ENCODE measurements at regions not wholly inside any gene's neighbourhood (a gene's known extent, or its start where the extent isn't known, plus 50 kb on each side); places are given as distances from the start of the nearest gene placed in this dataset.

GRCh38 chr6:81694855-81695254 is 57.6 kb downstream of the TENT5A start:
- DNase-seq (no peak), ATAC-seq (ENCODE audit: low read depth) (no peak)
- POLR2A ChIA-PET = no interaction called here
- Mint-ChIP-seq H3K36me3 (no peaks in the 10 kb centered on the region), H3K27me3 (no peaks in the 10 kb centered on the region), H3K4me3 (no peak overlapping the region), H3K9me3 (no peaks in the 10 kb centered on the region), H3K4me1 (no peaks in the 10 kb centered on the region), H3K27ac (no peak overlapping the region)

DNA sequence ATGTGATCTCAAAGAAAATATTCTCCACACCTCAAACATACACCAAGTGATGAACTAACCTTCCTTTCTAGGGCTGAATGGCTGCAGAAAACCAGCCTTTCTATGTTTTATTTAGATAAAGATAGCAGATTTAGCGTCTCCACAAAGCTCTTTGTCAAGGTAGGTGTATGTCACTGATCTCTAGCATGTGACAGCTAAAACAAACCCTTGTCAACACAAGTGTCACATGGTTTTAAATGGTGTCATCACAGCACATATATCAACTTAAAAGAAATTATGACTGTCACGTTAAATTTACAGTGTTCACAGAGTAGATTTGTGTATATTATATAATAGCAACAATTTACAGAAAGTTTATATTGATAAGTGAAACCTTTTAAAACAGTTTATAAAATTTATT is 58.3 kb downstream of the TENT5A start:
- Mint-ChIP-seq H3K36me3 (no peaks in the 10 kb centered on the region), H3K9me3 (no peaks in the 10 kb centered on the region), H3K4me3 (no peak overlapping the region), H3K27ac (no peak overlapping the region), H3K4me1 (no peaks in the 10 kb centered on the region), H3K27me3 (no peaks in the 10 kb centered on the region)
- POLR2A ChIA-PET = no interaction called here
- ATAC-seq (ENCODE audit: low read depth) (no peak), DNase-seq (no peak)

- H3K4me3 Mint-ChIP-seq = no peak overlapping the region
- no peaks in the 10 kb centered on the region for H3K9me3 Mint-ChIP-seq
- no peak overlapping the region for H3K27ac Mint-ChIP-seq
- no peaks in the 10 kb centered on the region for H3K36me3 Mint-ChIP-seq
- no peaks in the 10 kb centered on the region for H3K27me3 Mint-ChIP-seq
- no peaks in the 10 kb centered on the region for H3K4me1 Mint-ChIP-seq
- DNase-seq = no peak
- POLR2A ChIA-PET = no interaction called here
- ATAC-seq (ENCODE audit: low read depth) = no peak
Measured at GRCh38 chr6:81693266-81693665, 59.2 kb downstream of the TENT5A start.

- ATAC-seq (ENCODE audit: low read depth) (no peak), DNase-seq (no peak)
- POLR2A ChIA-PET = no interaction called here
- H3K9me3 Mint-ChIP-seq = no peaks in the 10 kb centered on the region
- no peak overlapping the region for H3K27ac Mint-ChIP-seq
- H3K4me3 Mint-ChIP-seq = no peak overlapping the region
- no peaks in the 10 kb centered on the region for H3K27me3 Mint-ChIP-seq
- H3K4me1 Mint-ChIP-seq = no peaks in the 10 kb centered on the region
- no peaks in the 10 kb centered on the region for H3K36me3 Mint-ChIP-seq
Measured at GRCh38 chr6:81690073-81690472, 62.4 kb downstream of the TENT5A start.

- no peak for ATAC-seq (ENCODE audit: low read depth)
- Mint-ChIP-seq H3K36me3 (no peaks in the 10 kb centered on the region), H3K27ac (no peak overlapping the region), H3K27me3 (no peaks in the 10 kb centered on the region), H3K4me1 (no peaks in the 10 kb centered on the region), H3K9me3 (no peaks in the 10 kb centered on the region), H3K4me3 (no peak overlapping the region)
- POLR2A ChIA-PET = no interaction called here
- DNase-seq = no peak
Measured at GRCh38 chr6:81689580-81689979, 62.9 kb downstream of the TENT5A start.

- Mint-ChIP-seq H3K9me3 (no peaks in the 10 kb centered on the region), H3K4me1 (no peaks in the 10 kb centered on the region), H3K27me3 (no peaks in the 10 kb centered on the region), H3K27ac (no peak overlapping the region), H3K36me3 (no peaks in the 10 kb centered on the region), H3K4me3 (no peak overlapping the region)
- DNase-seq = no peak
- POLR2A ChIA-PET = no interaction called here
- ATAC-seq (ENCODE audit: low read depth) = no peak
Measured at GRCh38 chr6:81683912-81684311, 68.6 kb downstream of the TENT5A start.

GRCh38 chr6:81682858-81683620 is 69.4 kb downstream of the TENT5A start:
- no peaks in the 10 kb centered on the region for H3K4me1 Mint-ChIP-seq
- no peak overlapping the region for H3K27ac Mint-ChIP-seq
- no peak overlapping the region for H3K4me3 Mint-ChIP-seq
- no peaks in the 10 kb centered on the region for H3K36me3 Mint-ChIP-seq
- DNase-seq (no peak), ATAC-seq (ENCODE audit: low read depth) (no peak)
- POLR2A ChIA-PET = no interaction called here
- no peaks in the 10 kb centered on the region for H3K9me3 Mint-ChIP-seq
- no peaks in the 10 kb centered on the region for H3K27me3 Mint-ChIP-seq

GRCh38 chr6:81682235-81682795 is 70.2 kb downstream of the TENT5A start:
- no peak for ATAC-seq (ENCODE audit: low read depth)
- POLR2A ChIA-PET = no interaction called here
- Mint-ChIP-seq H3K4me3 (no peak overlapping the region), H3K27me3 (no peaks in the 10 kb centered on the region), H3K4me1 (no peaks in the 10 kb centered on the region), H3K36me3 (no peaks in the 10 kb centered on the region), H3K27ac (no peak overlapping the region), H3K9me3 (peaks cover under 1% of the 10 kb centered on the region)
- no peak for DNase-seq

DNA sequence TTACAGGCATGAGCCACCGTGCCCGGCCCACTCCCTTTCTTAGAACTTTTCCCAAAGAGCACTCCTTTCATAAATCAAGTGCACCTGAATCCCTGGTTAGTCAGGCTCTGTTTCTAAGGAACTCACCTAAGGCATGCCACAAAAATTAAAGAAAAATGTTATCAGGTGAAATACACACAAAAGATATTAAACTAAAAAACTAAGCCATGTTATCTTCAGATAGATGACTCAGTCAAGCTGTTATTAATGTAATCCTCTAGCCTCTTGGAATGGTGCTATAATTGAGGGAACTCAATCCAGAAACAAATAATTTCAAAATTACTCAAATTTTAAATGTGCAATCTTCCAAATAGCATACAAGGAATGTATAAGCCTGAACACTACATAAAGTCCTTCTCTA is 83.0 kb downstream of the TENT5A start:
- no peak for DNase-seq
- Mint-ChIP-seq H3K4me3 (no peak overlapping the region), H3K27me3 (no peaks in the 10 kb centered on the region), H3K27ac (no peak overlapping the region), H3K9me3 (peaks cover 4% of the 10 kb centered on the region), H3K36me3 (no peaks in the 10 kb centered on the region), H3K4me1 (no peaks in the 10 kb centered on the region)
- POLR2A ChIA-PET = no interaction called here
- no peak for ATAC-seq (ENCODE audit: low read depth)

DNA sequence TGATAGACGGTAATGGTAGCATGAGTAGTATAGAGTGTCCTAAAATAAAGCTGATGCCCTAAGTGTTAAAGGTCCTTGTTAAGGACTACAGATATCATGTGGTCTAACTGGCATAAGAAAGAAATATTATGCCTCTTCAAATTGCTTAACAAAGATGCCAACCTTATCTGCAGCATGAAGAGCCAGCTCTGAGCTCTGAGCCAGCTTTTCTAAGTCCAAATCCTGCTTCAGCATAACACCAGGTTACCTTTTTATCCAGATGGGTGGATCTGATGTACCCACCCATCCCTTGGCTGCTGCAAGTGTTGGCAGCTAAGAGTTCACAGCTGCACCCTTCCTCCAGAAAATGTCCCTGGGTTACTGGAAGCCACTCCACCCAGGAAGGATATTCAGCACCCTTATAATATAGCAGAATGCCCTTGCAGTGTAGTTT is 83.8 kb downstream of the TENT5A start:
- Mint-ChIP-seq H3K9me3 (peaks cover 5% of the 10 kb centered on the region), H3K27ac (no peak overlapping the region), H3K36me3 (no peaks in the 10 kb centered on the region), H3K4me1 (no peaks in the 10 kb centered on the region), H3K27me3 (no peaks in the 10 kb centered on the region), H3K4me3 (no peak overlapping the region)
- POLR2A ChIA-PET = no interaction called here
- DNase-seq = no peak
- ATAC-seq (ENCODE audit: low read depth) = no peak

- H3K9me3 Mint-ChIP-seq = peaks cover 5% of the 10 kb centered on the region
- DNase-seq (no peak), ATAC-seq (ENCODE audit: low read depth) (no peak)
- POLR2A ChIA-PET = no interaction called here
- no peaks in the 10 kb centered on the region for H3K4me1 Mint-ChIP-seq
- H3K4me3 Mint-ChIP-seq = no peak overlapping the region
- no peaks in the 10 kb centered on the region for H3K36me3 Mint-ChIP-seq
- H3K27me3 Mint-ChIP-seq = no peaks in the 10 kb centered on the region
- no peak overlapping the region for H3K27ac Mint-ChIP-seq
Measured at GRCh38 chr6:81666481-81666880, 86.0 kb downstream of the TENT5A start.

GRCh38 chr6:81656231-81656630 is 96.2 kb downstream of the TENT5A start:
- POLR2A ChIA-PET = no interaction called here
- ATAC-seq (ENCODE audit: low read depth) = no peak
- Mint-ChIP-seq H3K4me1 (no peaks in the 10 kb centered on the region), H3K9me3 (peaks cover 1% of the 10 kb centered on the region), H3K27ac (no peak overlapping the region), H3K27me3 (no peaks in the 10 kb centered on the region), H3K36me3 (no peaks in the 10 kb centered on the region), H3K4me3 (no peak overlapping the region)
- no peak for DNase-seq

GRCh38 chr6:81655696-81656095 is 96.8 kb downstream of the TENT5A start:
- H3K27ac Mint-ChIP-seq = no peak overlapping the region
- H3K4me3 Mint-ChIP-seq = no peak overlapping the region
- peaks cover 1% of the 10 kb centered on the region for H3K9me3 Mint-ChIP-seq
- no peak for ATAC-seq (ENCODE audit: low read depth)
- POLR2A ChIA-PET = no interaction called here
- no peak for DNase-seq
- no peaks in the 10 kb centered on the region for H3K27me3 Mint-ChIP-seq
- no peaks in the 10 kb centered on the region for H3K4me1 Mint-ChIP-seq
- H3K36me3 Mint-ChIP-seq = no peaks in the 10 kb centered on the region

GRCh38 chr6:81648502-81648901 is 104.0 kb downstream of the TENT5A start:
- ATAC-seq (ENCODE audit: low read depth) (no peak), DNase-seq (no peak)
- Mint-ChIP-seq H3K4me3 (no peak overlapping the region), H3K27me3 (no peaks in the 10 kb centered on the region), H3K27ac (no peak overlapping the region), H3K9me3 (no peaks in the 10 kb centered on the region), H3K36me3 (no peaks in the 10 kb centered on the region), H3K4me1 (no peaks in the 10 kb centered on the region)
- POLR2A ChIA-PET = no interaction called here
